Thyroid gland (tissue), 4 donors: ENCODE measurements at regions not wholly inside any gene's neighbourhood (a gene's known extent, or its start where the extent isn't known, plus 50 kb on each side); places are given as distances from the start of the nearest gene placed in this dataset.

ENCODE experiments used
- POLR2A ChIP-seq, 2 donors: fragments of 450-650 bp; IDR thresholded peaks; one replicate each; pipeline ENCODE4 v1.6.1; 2017; ENCODE audit warnings: antibody characterized with exemption in 2 of 2, mild to moderate bottlenecking in 2 of 2, moderate library complexity in 1 of 2
- TF ChIP-seq, protein P1 (sequence below), 6 experiments: fragments of 200-600 bp in 3 of 6; fragments of 450-650 bp in 3 of 6; sonication (generic) in 3 of 6; IDR thresholded peaks; one replicate each; pipeline ENCODE4 v1.5.1; 2016 to 2019; ENCODE audit warnings: antibody characterized with exemption in 6 of 6, mild to moderate bottlenecking in 2 of 6, inconsistent platforms in 1 of 6, moderate library complexity in 1 of 6

DNA sequence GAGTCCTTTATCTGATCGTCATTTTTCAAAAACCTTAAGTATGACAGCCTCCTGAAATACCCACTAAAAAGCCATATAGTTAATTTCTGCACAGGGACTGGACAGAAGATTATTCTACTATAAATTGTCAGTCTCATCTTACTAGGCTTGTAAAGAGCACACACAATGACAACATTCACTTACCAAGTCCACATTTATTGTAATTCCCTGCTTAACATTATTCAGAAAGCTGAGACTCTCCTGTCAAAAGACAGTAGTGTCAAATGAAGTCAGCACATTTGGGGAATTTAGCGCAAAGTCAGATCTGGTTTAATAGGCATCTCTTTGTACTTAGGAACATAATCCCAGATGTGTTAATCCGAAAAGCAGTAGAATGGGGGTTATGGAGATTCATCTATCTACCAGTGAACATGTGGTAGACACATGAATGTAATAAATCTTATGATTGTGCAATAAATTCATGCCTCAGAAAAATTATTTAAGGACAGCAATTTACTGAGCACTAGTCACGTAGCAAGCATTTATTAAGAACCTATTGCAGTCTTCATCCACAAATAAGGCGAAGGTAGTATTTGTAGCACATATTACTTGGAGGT lies 224.6 kb upstream of the GPC6 start:
- TF ChIP-seq, protein P1, sequence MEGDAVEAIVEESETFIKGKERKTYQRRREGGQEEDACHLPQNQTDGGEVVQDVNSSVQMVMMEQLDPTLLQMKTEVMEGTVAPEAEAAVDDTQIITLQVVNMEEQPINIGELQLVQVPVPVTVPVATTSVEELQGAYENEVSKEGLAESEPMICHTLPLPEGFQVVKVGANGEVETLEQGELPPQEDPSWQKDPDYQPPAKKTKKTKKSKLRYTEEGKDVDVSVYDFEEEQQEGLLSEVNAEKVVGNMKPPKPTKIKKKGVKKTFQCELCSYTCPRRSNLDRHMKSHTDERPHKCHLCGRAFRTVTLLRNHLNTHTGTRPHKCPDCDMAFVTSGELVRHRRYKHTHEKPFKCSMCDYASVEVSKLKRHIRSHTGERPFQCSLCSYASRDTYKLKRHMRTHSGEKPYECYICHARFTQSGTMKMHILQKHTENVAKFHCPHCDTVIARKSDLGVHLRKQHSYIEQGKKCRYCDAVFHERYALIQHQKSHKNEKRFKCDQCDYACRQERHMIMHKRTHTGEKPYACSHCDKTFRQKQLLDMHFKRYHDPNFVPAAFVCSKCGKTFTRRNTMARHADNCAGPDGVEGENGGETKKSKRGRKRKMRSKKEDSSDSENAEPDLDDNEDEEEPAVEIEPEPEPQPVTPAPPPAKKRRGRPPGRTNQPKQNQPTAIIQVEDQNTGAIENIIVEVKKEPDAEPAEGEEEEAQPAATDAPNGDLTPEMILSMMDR (IDR thresholded peaks at IDR 0.05) = no peak
- TF ChIP-seq POLR2A (IDR thresholded peaks at IDR 0.05) = no peak
